ENCODE measurements at regions not wholly inside any gene's neighbourhood (a gene's known extent, or its start where the extent isn't known, plus 50 kb on each side); places are given as distances from the start of the nearest gene placed in this dataset.

DNA sequence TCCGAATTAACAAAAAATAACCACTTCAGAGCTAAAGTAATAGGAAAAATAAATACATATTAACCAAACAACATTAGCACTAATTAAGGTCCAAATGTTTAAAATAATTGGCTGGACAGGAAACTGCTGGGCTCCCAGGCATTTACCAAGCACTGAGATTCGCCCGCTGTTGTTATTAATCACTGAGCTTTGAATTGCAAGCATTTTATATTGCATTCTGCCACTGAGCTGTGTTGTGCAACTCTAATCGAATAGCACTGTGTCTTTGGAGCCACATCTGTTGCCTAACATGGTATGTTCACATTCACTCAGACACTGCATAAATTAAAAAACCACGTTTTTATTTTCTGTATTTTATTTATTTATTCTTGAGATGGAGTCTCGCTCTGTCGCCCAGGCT, 88.9 kb downstream of the SOWAHC start:
- TF ChIP-seq POLR2AphosphoS5 (IDR thresholded peaks at IDR 0.05; ENCODE audit: insufficient read depth in 1 of 2, low read depth in 1 of 2) (no peak), POLR2A (IDR thresholded peaks at IDR 0.05) (no peak)
- TF ChIP-seq, protein P1, sequence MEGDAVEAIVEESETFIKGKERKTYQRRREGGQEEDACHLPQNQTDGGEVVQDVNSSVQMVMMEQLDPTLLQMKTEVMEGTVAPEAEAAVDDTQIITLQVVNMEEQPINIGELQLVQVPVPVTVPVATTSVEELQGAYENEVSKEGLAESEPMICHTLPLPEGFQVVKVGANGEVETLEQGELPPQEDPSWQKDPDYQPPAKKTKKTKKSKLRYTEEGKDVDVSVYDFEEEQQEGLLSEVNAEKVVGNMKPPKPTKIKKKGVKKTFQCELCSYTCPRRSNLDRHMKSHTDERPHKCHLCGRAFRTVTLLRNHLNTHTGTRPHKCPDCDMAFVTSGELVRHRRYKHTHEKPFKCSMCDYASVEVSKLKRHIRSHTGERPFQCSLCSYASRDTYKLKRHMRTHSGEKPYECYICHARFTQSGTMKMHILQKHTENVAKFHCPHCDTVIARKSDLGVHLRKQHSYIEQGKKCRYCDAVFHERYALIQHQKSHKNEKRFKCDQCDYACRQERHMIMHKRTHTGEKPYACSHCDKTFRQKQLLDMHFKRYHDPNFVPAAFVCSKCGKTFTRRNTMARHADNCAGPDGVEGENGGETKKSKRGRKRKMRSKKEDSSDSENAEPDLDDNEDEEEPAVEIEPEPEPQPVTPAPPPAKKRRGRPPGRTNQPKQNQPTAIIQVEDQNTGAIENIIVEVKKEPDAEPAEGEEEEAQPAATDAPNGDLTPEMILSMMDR (IDR thresholded peaks at IDR 0.05) = no peak

All from vagina (tissue), 2 donors.